ENCODE measurements at regions not wholly inside any gene's neighbourhood (a gene's known extent, or its start where the extent isn't known, plus 50 kb on each side); places are given as distances from the start of the nearest gene placed in this dataset.
"Not testable (repeated sequence)": the region's sequence is repeated elsewhere in the genome, so short reads cannot be mapped to it uniquely, and the experiment has no call there.

DNA sequence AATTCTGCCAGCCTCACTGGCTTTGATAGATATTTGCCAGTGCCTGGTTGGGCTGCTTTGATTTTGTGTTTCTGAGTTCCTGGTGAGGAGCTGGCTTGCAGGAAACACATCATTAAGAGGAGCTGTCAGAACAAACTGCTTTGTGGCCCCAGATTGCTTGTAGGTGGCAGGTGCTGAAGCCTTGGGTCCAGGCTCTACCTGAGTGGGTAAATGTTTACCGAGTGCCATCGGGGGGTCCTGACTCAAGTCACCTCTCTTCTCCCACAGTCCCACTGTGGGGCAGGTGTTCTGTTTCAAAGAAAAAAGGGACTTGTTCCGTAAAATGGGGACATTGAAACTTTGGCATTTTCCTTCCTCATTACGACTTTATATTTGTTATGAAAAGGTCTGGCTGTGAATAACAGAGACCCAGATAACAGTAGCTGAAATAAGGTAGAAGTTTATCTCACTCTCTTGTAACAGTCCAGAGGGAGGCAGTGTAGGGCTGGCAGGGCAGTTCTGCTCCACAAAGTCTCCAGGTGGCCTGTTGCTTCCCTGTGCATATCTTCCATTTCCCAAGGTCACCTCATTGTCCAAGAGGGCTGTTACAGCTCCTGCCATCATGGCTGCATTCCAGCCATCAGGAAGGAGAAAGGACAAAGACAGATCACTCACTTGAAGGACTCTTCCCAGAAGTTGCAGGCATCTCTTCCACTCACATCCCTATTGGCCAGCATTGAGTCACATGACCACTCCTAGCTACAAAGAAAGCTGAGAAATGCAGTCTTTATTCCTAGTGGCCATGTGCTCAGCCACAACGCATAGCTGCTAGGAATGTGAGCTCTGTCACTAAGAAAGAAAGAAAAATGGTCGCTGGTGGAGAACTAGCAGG is 149.9 kb upstream of the KCNG1 start:
- Histone ChIP-seq H3K4me1 (ENCODE audit: low read depth) (peaks cover 8% of the 10 kb centered on the region), H3K27ac (no peak overlapping the region), H3K36me3 (no peaks in the 10 kb centered on the region), H3K9me3 (ENCODE audit: low read depth) (no peaks in the 10 kb centered on the region), H3K4me3 (no peak overlapping the region), H3K27me3 (no peaks in the 10 kb centered on the region)
- DNase-seq (ENCODE audit: low read depth in 1 of 2, low spot score in 1 of 2), result no peak
- TF ChIP-seq, protein P1, sequence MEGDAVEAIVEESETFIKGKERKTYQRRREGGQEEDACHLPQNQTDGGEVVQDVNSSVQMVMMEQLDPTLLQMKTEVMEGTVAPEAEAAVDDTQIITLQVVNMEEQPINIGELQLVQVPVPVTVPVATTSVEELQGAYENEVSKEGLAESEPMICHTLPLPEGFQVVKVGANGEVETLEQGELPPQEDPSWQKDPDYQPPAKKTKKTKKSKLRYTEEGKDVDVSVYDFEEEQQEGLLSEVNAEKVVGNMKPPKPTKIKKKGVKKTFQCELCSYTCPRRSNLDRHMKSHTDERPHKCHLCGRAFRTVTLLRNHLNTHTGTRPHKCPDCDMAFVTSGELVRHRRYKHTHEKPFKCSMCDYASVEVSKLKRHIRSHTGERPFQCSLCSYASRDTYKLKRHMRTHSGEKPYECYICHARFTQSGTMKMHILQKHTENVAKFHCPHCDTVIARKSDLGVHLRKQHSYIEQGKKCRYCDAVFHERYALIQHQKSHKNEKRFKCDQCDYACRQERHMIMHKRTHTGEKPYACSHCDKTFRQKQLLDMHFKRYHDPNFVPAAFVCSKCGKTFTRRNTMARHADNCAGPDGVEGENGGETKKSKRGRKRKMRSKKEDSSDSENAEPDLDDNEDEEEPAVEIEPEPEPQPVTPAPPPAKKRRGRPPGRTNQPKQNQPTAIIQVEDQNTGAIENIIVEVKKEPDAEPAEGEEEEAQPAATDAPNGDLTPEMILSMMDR (IDR thresholded peaks at IDR 0.05; ENCODE audit: low read depth, low read length), result no peak

GRCh38 chr20:51171141-51171540 is 148.2 kb upstream of the KCNG1 start:
- no peaks in the 10 kb centered on the region for H3K9me3 ChIP-seq (ENCODE audit: low read depth)
- no peaks in the 10 kb centered on the region for H3K4me1 ChIP-seq (ENCODE audit: low read depth)
- H3K27ac ChIP-seq, result no peak overlapping the region
- H3K36me3 ChIP-seq, result no peaks in the 10 kb centered on the region
- H3K4me3 ChIP-seq, result no peak overlapping the region
- H3K27me3 ChIP-seq, result no peaks in the 10 kb centered on the region
- TF ChIP-seq, protein P1 (IDR thresholded peaks at IDR 0.05; ENCODE audit: low read depth, low read length), result no peak
- no peak for DNase-seq (ENCODE audit: low read depth in 1 of 2, low spot score in 1 of 2)

GRCh38 chr20:51169813-51170212 is 146.9 kb upstream of the KCNG1 start:
- no peak for DNase-seq (ENCODE audit: low read depth in 1 of 2, low spot score in 1 of 2)
- no peak overlapping the region for H3K27ac ChIP-seq
- H3K4me3 ChIP-seq, result no peak overlapping the region

DNA sequence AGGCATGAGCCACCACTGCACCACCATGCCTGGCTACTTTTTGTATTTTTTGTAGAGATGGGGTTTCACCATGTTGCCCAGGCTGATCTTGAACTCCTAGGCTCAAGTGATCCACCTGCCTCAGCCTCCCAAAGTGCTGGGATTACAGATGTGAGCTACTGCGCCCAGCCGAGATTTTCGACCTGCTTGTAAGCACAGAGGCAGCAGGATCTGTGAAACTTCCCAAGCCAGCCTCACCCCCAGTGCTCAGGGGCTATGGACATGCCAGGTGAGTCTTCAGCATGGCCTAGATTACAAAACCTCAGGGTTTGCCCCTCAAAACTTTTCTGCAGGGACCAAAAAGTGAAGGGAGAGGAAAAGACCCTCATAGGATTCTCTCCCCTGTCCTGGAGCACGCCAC is 145.0 kb upstream of the KCNG1 start:
- not testable (repeated sequence) for H3K4me1 ChIP-seq (ENCODE audit: low read depth); H3K9me3 ChIP-seq (ENCODE audit: low read depth); H3K36me3 ChIP-seq; H3K4me3 ChIP-seq; DNase-seq (ENCODE audit: low read depth in 1 of 2, low spot score in 1 of 2); H3K27me3 ChIP-seq; H3K27ac ChIP-seq

More at GRCh38 chr20:51169813-51170212, 146.9 kb upstream of the KCNG1 start:
- H3K9me3 ChIP-seq (ENCODE audit: low read depth), result no peaks in the 10 kb centered on the region
- TF ChIP-seq, protein P1 (IDR thresholded peaks at IDR 0.05; ENCODE audit: low read depth, low read length), result no peak
- no peaks in the 10 kb centered on the region for H3K4me1 ChIP-seq (ENCODE audit: low read depth)
- H3K27me3 ChIP-seq, result no peaks in the 10 kb centered on the region
- H3K36me3 ChIP-seq, result no peaks in the 10 kb centered on the region

- no peaks in the 10 kb centered on the region for H3K9me3 ChIP-seq (ENCODE audit: low read depth)
Observed at GRCh38 chr20:51166489-51166888, 143.6 kb upstream of the KCNG1 start.

GRCh38 chr20:51165131-51165530 is 142.2 kb upstream of the KCNG1 start:
- no peak overlapping the region for H3K27ac ChIP-seq
- no peaks in the 10 kb centered on the region for H3K9me3 ChIP-seq (ENCODE audit: low read depth)
- no peak overlapping the region for H3K4me3 ChIP-seq
- no peaks in the 10 kb centered on the region for H3K4me1 ChIP-seq (ENCODE audit: low read depth)
- no peak for DNase-seq (ENCODE audit: low read depth in 1 of 2, low spot score in 1 of 2)
- H3K36me3 ChIP-seq, result no peaks in the 10 kb centered on the region
- no peaks in the 10 kb centered on the region for H3K27me3 ChIP-seq
- TF ChIP-seq, protein P1 (IDR thresholded peaks at IDR 0.05; ENCODE audit: low read depth, low read length), result no peak

More at GRCh38 chr20:51166489-51166888, 143.6 kb upstream of the KCNG1 start:
- H3K4me3 ChIP-seq, result no peak overlapping the region
- no peak overlapping the region for H3K27ac ChIP-seq
- TF ChIP-seq, protein P1 (IDR thresholded peaks at IDR 0.05; ENCODE audit: low read depth, low read length), result no peak
- H3K4me1 ChIP-seq (ENCODE audit: low read depth), result no peaks in the 10 kb centered on the region
- H3K27me3 ChIP-seq, result no peaks in the 10 kb centered on the region
- H3K36me3 ChIP-seq, result no peaks in the 10 kb centered on the region
- DNase-seq (ENCODE audit: low read depth in 1 of 2, low spot score in 1 of 2), result no peak
